GM18909 (cell line): ENCODE measurements at regions not wholly inside any gene's neighbourhood (a gene's known extent, or its start where the extent isn't known, plus 50 kb on each side); places are given as distances from the start of the nearest gene placed in this dataset.

Experiments
- ATAC-seq: cut with Tn5 transposase; IDR thresholded peaks from one replicate; pipeline ENCODE4 v1.9.1; 2021; ENCODE audit warnings: mild to moderate bottlenecking; ENCODE audit not compliant: unreplicated experiment, poor library complexity

- no peak for ATAC-seq
Observed at GRCh38 chr9:8096091-8096490, 296.5 kb upstream of the DMAC1 start.

DNA sequence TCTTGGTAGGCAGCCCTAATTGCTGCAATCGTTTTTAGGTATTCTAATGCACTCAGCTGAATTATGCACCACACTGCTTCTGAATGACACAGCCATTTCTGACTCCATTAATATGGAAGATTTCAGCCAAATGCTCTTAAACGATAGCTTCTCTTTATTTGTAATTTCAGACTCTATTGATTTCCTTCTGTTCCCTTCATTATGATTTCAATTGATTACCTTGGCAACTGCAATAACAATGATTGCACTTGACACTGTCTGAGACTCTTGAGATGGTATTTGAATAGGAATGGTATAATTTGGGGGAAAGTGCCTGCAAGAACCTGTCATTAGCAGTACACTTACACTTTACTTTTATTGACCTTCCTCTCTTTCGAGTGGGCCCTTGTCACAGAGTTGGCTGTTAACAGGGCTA lies 296.1 kb upstream of the DMAC1 start:
- ATAC-seq: no peak

DNA sequence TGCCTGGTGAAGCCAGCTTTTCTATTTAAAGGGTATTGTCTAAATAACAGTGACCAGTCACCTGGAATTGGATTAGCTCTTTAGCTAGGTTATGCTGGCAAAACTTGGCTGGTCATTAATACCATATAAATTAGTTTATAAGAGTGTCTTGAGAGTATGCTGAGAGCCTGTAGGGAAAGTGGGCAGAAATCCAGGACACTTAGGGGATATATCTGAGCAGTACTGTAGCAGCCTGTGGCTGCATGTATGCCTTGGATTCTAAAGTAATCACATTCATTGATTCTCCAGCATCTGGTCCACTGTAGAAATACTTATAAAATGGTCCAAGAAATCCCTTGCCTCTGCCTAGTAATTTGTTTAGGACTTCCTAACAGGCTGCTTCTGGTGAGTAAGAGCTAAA lies 288.9 kb upstream of the DMAC1 start:
- ATAC-seq: no peak

DNA sequence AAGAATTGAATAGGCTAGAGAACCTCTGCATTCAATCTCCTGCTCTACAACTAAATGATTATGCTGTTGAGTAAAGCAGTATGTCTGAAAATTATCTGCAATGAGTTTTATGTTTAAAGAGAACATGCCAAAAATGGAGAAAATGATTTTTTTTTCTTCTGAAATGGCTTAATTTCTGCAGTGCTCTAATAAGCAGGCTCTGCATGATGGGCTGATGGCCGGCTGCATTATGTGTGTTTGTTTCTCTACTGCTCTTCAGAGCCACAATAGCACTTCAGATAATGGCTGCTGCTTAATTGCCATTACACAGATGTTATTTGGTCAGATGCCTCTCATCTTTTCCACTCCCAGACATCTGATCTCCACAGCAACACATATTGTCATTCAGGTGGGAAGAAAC lies 286.4 kb upstream of the DMAC1 start:
- ATAC-seq: no peak

- ATAC-seq: no peak
Observed at GRCh38 chr9:8078641-8079140, 279.1 kb upstream of the DMAC1 start.

DNA sequence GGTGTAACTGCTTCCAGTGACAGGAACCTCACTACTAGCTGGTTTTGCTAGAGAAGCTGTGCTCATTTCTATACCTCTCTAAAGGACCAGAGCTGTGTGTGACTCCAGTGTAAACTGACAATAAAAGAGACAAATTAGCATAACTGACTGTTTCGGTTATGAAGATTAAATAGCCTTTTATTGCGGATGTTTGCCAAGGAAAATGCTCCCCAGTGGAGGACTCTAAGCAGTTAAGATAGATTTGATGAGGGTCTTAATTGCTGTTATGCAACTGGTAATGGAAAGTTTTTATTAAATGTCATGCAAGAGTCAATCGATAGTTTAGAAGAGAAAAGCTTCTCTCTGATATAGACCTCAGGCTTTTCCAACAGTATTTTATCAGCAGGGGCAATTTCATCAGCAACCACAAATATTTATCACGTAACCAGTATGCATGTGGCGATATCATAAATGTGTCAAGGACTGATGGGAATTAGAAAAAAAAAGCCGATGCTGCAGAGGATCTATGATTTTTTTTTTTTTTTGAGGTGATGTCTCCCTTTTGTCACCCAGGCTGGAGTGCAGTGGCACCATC lies 275.2 kb upstream of the DMAC1 start:
- ATAC-seq: no peak

GRCh38 chr9:8071445-8071798 lies 271.8 kb upstream of the DMAC1 start:
- ATAC-seq: no peak

GRCh38 chr9:8070779-8071444 lies 271.3 kb upstream of the DMAC1 start:
- no peak for ATAC-seq

- ATAC-seq: no peak
Observed at GRCh38 chr9:8062459-8062858, 262.9 kb upstream of the DMAC1 start.

DNA sequence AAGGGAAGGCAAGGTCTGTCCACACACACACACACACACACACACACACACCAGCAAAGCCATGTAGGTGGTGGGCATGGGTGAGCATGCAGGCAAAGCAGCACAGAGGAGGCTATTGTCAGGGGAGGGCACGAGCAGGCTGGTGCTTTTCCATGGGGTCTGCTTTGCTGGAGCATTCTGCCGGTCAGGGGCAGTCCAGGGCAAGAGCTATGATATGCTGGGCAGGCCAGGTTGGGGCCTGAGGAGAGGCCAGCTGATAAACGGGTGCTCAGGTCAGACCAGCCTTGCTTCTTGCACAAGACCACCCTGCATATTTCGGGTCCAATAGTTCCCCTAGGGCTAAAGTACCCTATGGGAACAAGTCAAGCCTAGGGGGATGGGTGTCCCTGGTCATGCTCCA lies 253.9 kb upstream of the DMAC1 start:
- ATAC-seq: no peak

DNA sequence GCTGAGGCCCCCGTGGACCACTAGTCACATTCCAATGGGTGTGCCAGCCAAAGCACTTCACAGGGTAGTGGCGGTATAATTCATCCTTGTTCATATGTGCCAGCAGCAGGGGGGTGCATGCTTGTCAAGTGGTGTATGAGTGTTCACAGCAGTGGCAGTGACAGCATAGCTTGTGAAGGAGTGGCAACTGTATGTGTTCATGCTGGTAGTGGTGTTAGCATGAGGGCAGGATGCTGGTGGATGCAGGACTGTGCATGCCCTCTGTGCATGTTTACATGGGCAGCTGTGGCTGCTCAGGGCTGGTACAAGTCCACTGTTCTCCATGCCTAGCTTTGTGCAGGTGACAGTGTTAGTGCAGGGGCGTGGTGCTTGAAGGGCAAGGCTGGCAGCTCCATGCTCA lies 253.4 kb upstream of the DMAC1 start:
- ATAC-seq: no peak

DNA sequence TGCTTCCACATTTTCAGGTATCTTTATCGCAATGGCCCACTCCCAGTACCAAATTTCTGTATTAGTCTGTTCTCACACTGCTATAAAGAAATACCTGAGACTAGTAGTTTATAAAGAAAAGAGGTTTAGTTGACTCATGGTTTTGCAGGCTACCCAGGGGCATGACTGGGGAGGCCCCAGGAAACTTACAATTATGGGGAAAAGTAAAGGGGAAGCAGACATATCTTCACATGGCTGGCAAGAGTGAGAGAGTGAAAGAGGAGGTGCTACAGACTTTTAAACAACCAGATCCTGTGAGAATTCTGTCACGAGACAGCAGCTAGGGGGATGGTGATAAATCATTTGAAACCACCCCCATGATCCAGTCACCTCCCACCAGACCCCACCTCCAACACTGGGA lies 238.2 kb upstream of the DMAC1 start:
- ATAC-seq: no peak

GRCh38 chr9:8036914-8037524 lies 237.4 kb upstream of the DMAC1 start:
- no peak for ATAC-seq

- ATAC-seq: no peak
Observed at GRCh38 chr9:8033794-8034193, 234.2 kb upstream of the DMAC1 start.

DNA sequence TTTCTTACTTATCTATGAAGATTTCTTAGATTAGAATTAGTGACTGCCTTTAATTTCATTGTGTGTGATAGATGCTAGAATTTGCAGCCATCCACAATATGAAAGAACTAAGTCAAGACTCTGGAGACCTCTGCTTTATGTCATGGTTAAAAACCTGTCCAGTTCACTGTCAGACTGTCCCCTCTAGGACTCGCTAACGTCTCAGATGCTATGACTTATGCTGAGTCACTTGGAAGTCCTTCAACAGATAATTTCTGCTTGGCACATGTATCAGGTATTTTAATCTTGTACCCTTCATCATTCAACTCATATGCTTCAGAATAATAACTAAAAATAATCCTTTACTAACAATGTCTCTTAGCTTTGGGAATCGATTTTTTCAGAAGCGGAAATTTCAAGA lies 230.5 kb upstream of the DMAC1 start:
- ATAC-seq: no peak

GRCh38 chr9:8027351-8027750 lies 227.8 kb upstream of the DMAC1 start:
- no peak for ATAC-seq

DNA sequence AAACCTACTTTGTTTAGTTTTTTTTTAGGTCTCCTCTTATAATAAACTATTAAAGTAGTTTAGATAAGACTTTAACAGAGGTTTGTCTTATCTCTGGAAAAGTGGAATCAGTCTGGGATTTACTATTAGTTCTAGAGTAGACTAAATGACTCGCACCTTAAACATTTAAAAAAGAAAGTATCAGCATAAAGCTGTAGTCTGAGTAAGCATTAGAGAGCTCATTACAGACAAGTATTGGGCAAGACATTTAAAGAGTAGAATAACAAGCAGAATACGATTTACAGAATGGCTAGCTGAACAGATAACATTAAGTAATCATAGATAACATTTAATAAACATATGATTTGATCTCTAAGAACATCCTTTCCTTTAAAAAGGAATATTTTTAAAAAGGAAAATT lies 226.0 kb upstream of the DMAC1 start:
- ATAC-seq: no peak

- ATAC-seq: no peak
Observed at GRCh38 chr9:8020186-8020585, 220.6 kb upstream of the DMAC1 start.

DNA sequence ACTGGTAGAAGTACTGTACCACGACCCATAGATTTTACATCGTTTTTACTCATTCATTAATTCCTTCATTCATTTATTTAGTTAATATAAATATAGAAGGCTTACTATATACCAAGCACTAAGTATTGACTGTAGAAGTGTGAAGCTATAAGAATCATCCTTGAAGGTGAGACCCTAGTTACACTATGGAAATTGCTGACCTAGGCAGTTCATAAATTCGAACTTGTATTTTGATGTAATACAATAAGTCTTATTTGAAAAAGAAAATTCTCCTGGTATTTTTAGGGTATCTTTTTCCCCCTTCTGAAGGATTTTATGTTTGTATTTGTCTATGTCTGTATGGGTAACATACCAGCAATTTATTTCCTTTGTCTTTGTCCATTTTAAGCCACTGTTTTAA lies 220.1 kb upstream of the DMAC1 start:
- ATAC-seq: no peak

DNA sequence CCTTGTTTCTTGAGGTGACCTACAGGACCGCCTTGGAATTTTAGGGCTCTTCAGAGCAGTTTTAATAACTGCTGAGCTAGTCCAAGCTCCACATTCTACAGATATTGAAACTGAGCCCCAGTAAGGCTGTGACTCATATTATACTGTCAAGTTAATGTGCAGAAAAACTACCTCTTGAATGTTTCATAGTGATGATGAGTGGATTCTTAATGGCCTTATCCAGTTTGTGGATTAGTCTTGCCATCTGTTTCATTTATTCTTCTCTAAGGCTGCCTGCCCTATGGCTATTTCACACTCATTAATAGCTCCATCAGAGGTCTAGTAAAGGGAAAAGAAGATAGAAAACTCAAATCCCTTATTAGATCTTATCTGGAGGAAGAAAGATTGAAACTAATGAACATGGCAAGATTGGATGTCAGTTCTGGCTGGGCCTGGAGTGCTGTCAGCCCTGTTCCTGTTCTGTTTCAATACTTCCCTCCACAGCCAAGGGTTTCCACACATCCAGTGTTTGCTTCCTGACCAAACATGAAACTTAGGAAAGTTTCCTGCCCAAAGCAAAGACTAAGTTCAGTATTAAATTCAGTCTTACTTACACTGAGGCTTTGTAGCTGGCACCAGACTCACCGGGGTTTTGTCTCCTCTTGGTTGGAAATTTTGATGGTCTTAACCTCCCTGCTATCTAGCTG lies 215.6 kb upstream of the DMAC1 start:
- no peak for ATAC-seq

DNA sequence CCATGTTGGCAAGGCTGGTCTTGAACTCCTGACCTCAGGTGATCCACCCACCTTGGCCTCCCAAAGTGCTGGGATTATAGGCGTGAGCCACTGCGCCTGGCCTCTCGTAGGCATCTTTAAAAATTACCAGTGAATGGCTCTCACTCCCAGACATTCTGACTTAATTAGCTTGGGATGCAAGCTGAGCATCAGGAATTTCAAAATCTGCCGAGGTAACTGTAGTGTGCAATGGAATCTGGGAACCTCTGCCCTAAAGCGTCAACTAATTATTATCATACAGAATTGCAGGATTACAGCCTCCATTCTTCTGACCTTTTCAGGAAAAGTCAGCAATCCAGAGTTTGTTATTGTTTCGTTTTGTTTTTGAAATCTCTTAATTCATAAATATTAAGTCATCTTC lies 213.4 kb upstream of the DMAC1 start:
- no peak for ATAC-seq
